ENCODE measurements at regions not wholly inside any gene's neighbourhood (a gene's known extent, or its start where the extent isn't known, plus 50 kb on each side); places are given as distances from the start of the nearest gene placed in this dataset.

DNA sequence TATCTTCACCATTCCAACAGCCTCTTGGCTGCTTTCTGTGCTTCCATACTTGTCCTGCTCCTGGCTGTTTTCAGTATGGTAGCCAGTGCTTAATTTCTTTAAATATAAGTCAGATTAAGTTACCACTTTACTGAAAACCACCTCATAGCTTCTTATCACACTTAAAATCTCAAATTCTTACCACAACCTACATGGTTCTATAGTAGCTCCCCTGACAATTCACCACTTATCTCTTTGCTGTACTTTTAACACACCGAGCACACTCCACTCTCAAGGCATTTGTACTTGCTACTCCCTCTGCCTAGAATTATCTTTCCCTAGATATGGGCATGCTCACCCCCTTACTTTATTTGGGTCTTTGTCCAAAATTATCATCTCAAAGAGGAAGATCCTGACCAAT lies 369.0 kb downstream of the TENT5A start (continued):
- TF ChIP-seq, protein P1, sequence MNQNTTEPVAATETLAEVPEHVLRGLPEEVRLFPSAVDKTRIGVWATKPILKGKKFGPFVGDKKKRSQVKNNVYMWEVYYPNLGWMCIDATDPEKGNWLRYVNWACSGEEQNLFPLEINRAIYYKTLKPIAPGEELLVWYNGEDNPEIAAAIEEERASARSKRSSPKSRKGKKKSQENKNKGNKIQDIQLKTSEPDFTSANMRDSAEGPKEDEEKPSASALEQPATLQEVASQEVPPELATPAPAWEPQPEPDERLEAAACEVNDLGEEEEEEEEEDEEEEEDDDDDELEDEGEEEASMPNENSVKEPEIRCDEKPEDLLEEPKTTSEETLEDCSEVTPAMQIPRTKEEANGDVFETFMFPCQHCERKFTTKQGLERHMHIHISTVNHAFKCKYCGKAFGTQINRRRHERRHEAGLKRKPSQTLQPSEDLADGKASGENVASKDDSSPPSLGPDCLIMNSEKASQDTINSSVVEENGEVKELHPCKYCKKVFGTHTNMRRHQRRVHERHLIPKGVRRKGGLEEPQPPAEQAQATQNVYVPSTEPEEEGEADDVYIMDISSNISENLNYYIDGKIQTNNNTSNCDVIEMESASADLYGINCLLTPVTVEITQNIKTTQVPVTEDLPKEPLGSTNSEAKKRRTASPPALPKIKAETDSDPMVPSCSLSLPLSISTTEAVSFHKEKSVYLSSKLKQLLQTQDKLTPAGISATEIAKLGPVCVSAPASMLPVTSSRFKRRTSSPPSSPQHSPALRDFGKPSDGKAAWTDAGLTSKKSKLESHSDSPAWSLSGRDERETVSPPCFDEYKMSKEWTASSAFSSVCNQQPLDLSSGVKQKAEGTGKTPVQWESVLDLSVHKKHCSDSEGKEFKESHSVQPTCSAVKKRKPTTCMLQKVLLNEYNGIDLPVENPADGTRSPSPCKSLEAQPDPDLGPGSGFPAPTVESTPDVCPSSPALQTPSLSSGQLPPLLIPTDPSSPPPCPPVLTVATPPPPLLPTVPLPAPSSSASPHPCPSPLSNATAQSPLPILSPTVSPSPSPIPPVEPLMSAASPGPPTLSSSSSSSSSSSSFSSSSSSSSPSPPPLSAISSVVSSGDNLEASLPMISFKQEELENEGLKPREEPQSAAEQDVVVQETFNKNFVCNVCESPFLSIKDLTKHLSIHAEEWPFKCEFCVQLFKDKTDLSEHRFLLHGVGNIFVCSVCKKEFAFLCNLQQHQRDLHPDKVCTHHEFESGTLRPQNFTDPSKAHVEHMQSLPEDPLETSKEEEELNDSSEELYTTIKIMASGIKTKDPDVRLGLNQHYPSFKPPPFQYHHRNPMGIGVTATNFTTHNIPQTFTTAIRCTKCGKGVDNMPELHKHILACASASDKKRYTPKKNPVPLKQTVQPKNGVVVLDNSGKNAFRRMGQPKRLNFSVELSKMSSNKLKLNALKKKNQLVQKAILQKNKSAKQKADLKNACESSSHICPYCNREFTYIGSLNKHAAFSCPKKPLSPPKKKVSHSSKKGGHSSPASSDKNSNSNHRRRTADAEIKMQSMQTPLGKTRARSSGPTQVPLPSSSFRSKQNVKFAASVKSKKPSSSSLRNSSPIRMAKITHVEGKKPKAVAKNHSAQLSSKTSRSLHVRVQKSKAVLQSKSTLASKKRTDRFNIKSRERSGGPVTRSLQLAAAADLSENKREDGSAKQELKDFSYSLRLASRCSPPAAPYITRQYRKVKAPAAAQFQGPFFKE (tag by site-specific recombination; IDR thresholded peaks at IDR 0.05; ENCODE audit: borderline replicate concordance), result no peak

DNA sequence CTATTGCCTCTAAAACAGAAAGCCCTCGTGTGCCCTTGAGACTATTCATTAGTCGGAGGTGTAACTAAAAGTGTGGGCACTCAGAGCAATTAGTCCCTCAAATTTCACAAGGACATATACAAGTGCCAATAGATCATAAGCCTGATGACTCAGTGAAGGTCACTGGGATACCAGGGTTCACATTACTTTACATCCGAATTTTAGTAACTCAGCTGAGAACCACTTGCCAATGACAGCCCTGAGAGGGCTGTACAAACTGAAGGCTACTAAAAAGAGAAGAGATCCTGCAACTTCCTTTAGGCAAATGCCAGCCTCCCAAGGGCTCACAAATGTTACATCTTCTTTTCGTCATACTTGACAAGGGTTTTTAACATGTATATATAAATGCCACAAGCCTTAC lies 369.6 kb downstream of the TENT5A start:
- ChIA-PET POLR2A (no interaction called here), CTCF (interaction anchor here (0.6 kb wide), 1 partner anchor 411 kb away, joined by 3 read pairs; no protein-coding TSS in a partner anchor)

DNA sequence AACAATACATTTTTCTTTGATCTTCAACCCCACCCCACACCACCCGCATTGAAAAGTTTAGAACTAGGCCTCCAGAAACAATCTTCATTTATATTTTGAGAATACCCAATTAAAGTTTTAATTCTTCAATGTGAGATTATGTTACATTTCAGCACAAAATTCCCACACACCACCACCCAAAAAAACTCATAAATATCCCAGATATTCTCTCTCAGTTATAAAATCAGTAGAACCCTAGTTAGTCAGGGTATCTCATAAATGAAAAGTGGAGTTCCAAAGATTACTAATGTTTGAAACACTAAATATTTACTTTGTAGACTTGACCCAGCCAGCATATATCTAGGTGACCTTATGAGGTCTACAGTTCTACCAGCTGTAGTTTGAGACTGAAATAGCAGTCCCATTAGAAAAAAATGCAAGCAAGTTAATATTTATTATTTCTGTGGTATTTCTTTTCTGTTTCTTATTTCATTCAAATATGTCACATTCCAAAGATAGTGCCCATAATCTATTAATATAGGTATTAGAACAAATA lies 371.0 kb downstream of the TENT5A start:
- H3K36me3 ChIP-seq (ENCODE audit: control insufficient read depth in 2 of 2, insufficient read depth in 1 of 2, low read length in 2 of 2), result no peaks in the 10 kb centered on the region
- H3K27ac ChIP-seq (ENCODE audit: extremely low read depth, low read depth, low read length), result no peak overlapping the region
- H3K4me3 ChIP-seq (ENCODE audit: low read depth, low read length), result no peak overlapping the region
- CTCF ChIA-PET, result no interaction called here
- H3K4me1 ChIP-seq (ENCODE audit: control insufficient read depth, insufficient read depth, low read length), result no peaks in the 10 kb centered on the region
- POLR2A ChIA-PET, result interaction anchor here (0.7 kb wide), 1 partner anchor 268 kb away, joined by 3 read pairs; no protein-coding TSS in a partner anchor
- no peak for TF ChIP-seq ZNF747 (tag by site-specific recombination; IDR thresholded peaks at IDR 0.05)
- no peak for TF ChIP-seq ZFP3 (tag by site-specific recombination; IDR thresholded peaks at IDR 0.05; ENCODE audit: low read depth)
- TF ChIP-seq ZNF146 (tag by site-specific recombination; IDR thresholded peaks at IDR 0.05), result no peak
- TF ChIP-seq, protein P2, sequence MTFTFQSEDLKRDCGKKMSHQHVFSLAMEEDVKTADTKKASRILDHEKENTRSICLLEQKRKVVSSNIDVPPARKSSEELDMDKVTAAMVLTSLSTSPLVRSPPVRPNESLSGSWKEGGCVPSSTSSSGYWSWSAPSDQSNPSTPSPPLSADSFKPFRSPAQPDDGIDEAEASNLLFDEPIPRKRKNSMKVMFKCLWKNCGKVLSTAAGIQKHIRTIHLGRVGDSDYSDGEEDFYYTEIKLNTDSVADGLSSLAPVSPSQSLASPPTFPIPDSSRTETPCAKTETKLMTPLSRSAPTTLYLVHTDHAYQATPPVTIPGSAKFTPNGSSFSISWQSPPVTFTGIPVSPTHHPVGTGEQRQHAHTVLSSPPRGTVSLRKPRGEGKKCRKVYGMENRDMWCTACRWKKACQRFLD (tag by site-specific recombination; IDR thresholded peaks at IDR 0.05), result no peak
- H3K9me3 ChIP-seq (ENCODE audit: control insufficient read depth, insufficient read depth, low read depth, low read length), result no peaks in the 10 kb centered on the region; the same call in 1 of the 2 replicates

More for the DNA sequence above, 369.6 kb downstream of the TENT5A start:
- no peak overlapping the region for H3K27ac ChIP-seq (ENCODE audit: extremely low read depth, low read depth, low read length)
- no peaks in the 10 kb centered on the region for H3K4me1 ChIP-seq (ENCODE audit: control insufficient read depth, insufficient read depth, low read length)
- H3K4me3 ChIP-seq (ENCODE audit: low read depth, low read length), result no peak overlapping the region
- no peaks in the 10 kb centered on the region for H3K36me3 ChIP-seq (ENCODE audit: control insufficient read depth in 2 of 2, insufficient read depth in 1 of 2, low read length in 2 of 2)
- H3K9me3 ChIP-seq (ENCODE audit: control insufficient read depth, insufficient read depth, low read depth, low read length), result no peaks in the 10 kb centered on the region; the same call in 1 of the 2 replicates
- TF ChIP-seq ZNF274 (IDR thresholded peaks at IDR 0.05; ENCODE audit: low read length), result no peak
- no peak for TF ChIP-seq ZNF274 (tag by site-specific recombination; IDR thresholded peaks at IDR 0.05; ENCODE audit: borderline replicate concordance)
- TF ChIP-seq YY1 (tag by site-specific recombination; IDR thresholded peaks at IDR 0.05), result no peak

DNA sequence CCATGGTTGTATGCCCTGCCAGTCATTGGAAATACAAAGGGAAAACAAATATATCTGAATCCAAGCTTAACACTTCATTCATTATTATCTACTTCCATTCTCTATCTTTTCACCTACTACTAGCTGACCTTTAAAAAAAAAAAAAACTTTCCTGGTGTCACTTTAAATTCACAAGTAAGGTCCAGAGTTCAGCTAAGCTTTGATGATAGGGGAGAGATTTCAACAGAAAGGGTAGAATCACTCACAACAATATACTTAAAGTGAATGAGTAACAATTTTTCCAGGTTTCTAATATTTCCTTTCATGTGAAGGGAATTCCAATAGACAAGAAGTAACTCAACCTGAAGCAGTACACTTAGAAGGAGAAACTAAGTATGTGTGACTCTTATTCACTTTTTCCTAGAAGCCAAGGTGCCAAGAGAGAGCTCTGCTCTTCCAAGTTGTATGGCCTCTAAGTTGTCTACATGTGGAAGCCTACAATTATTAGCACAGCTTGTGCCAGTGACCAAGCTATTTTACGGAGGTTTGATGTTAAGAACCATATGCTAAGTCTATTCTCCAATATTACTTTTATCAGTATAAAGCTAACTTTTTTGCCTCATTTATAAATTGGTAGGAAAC lies 371.7 kb downstream of the TENT5A start:
- ChIA-PET CTCF (no interaction called here), POLR2A (interaction anchor here (0.7 kb wide), 1 partner anchor 269 kb away, joined by 3 read pairs; no protein-coding TSS in a partner anchor)
- no peak overlapping the region for H3K4me3 ChIP-seq (ENCODE audit: low read depth, low read length)
- H3K9me3 ChIP-seq (ENCODE audit: control insufficient read depth, insufficient read depth, low read depth, low read length), result no peaks in the 10 kb centered on the region
- no peaks in the 10 kb centered on the region for H3K4me1 ChIP-seq (ENCODE audit: control insufficient read depth, insufficient read depth, low read length)
- H3K27ac ChIP-seq (ENCODE audit: extremely low read depth, low read depth, low read length), result no peak overlapping the region
- TF ChIP-seq, protein P3, sequence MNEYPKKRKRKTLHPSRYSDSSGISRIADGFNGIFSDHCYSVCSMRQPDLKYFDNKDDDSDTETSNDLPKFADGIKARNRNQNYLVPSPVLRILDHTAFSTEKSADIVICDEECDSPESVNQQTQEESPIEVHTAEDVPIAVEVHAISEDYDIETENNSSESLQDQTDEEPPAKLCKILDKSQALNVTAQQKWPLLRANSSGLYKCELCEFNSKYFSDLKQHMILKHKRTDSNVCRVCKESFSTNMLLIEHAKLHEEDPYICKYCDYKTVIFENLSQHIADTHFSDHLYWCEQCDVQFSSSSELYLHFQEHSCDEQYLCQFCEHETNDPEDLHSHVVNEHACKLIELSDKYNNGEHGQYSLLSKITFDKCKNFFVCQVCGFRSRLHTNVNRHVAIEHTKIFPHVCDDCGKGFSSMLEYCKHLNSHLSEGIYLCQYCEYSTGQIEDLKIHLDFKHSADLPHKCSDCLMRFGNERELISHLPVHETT (tag by site-specific recombination; IDR thresholded peaks at IDR 0.05), result no peak
- TF ChIP-seq, protein P4, sequence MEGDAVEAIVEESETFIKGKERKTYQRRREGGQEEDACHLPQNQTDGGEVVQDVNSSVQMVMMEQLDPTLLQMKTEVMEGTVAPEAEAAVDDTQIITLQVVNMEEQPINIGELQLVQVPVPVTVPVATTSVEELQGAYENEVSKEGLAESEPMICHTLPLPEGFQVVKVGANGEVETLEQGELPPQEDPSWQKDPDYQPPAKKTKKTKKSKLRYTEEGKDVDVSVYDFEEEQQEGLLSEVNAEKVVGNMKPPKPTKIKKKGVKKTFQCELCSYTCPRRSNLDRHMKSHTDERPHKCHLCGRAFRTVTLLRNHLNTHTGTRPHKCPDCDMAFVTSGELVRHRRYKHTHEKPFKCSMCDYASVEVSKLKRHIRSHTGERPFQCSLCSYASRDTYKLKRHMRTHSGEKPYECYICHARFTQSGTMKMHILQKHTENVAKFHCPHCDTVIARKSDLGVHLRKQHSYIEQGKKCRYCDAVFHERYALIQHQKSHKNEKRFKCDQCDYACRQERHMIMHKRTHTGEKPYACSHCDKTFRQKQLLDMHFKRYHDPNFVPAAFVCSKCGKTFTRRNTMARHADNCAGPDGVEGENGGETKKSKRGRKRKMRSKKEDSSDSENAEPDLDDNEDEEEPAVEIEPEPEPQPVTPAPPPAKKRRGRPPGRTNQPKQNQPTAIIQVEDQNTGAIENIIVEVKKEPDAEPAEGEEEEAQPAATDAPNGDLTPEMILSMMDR (tag by site-specific recombination; IDR thresholded peaks at IDR 0.05), result no peak
- TF ChIP-seq ZEB2 (tag by site-specific recombination; IDR thresholded peaks at IDR 0.05), result no peak
- TF ChIP-seq ZNF223 (tag by site-specific recombination; IDR thresholded peaks at IDR 0.05), result no peak
- TF ChIP-seq ZNF654 (tag by site-specific recombination; IDR thresholded peaks at IDR 0.05; ENCODE audit: low read depth), result no peak
- TF ChIP-seq, protein P5, sequence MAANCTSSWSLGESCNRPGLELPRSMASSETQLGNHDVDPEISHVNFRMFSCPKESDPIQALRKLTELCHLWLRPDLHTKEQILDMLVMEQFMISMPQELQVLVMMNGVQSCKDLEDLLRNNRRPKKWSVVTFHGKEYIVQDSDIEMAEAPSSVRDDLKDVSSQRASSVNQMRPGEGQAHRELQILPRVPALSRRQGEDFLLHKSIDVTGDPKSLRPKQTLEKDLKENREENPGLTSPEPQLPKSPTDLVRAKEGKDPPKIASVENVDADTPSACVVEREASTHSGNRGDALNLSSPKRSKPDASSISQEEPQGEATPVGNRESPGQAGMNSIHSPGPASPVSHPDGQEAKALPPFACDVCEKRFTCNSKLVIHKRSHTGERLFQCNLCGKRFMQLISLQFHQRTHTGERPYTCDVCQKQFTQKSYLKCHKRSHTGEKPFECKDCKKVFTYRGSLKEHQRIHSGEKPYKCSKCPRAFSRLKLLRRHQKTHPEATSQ (tag by site-specific recombination; IDR thresholded peaks at IDR 0.05), result no peak
- no peak for TF ChIP-seq ZFP3 (tag by site-specific recombination; IDR thresholded peaks at IDR 0.05; ENCODE audit: low read depth)
- TF ChIP-seq SALL2 (tag by site-specific recombination; IDR thresholded peaks at IDR 0.05; ENCODE audit: borderline replicate concordance), result no peak
- TF ChIP-seq ZNF830 (tag by site-specific recombination; IDR thresholded peaks at IDR 0.05; ENCODE audit: low read depth), result no peak
- H3K36me3 ChIP-seq (ENCODE audit: control insufficient read depth in 2 of 2, insufficient read depth in 1 of 2, low read length in 2 of 2), result no peaks in the 10 kb centered on the region
